HCT116 (cell line): ENCODE measurements at regions not wholly inside any gene's neighbourhood (a gene's known extent, or its start where the extent isn't known, plus 50 kb on each side); places are given as distances from the start of the nearest gene placed in this dataset.

ENCODE experiments used
- ATAC-seq: fragments of 200-7000 bp; cut with Tn5 transposase; 2 replicates; pipeline ENCODE4 v1.9.1; 2020; ENCODE audit warnings: mild to moderate bottlenecking, moderate library complexity
- BruUV-seq: library from RNA; stranded (reverse); fragments of 400-500 nt; replicated peaks from 2 replicates; lab custom pipeline; 2021; lab: Mats Ljungman, UMichigan
- CTCF ChIA-PET: fragments of 300-600 bp; sonication (Branson Sonifier 250); formaldehyde crosslinking; loops from one replicate; lab custom pipeline; 2021; ENCODE audit warnings: antibody characterized with exemption; lab: Charles Lee
- POLR2A ChIA-PET: fragments of 300-600, 350-600 bp; sonication (Branson Sonifier 250); formaldehyde crosslinking; loops from one replicate; lab custom pipeline; 2021; ENCODE audit warnings: antibody characterized with exemption; lab: Charles Lee
- RAD21 ChIA-PET, 2 experiments: fragments of 300-600 bp; sonication (Branson Sonifier 250); formaldehyde crosslinking; loops; one replicate each; lab custom pipeline; 2023; ENCODE audit warnings: low total read pairs in 2 of 2; ENCODE audit not compliant: uncharacterized antibody in 2 of 2, unreplicated experiment in 2 of 2, low non-redundant PET in 1 of 2; lab: Charles Lee
- DNase-seq: peaks from one replicate; pipeline ENCODE4 v3.0.0-alpha.2; 2010; ENCODE audit warnings: low read depth, low spot score
- H2AFZ ChIP-seq: fragments of 200-600 bp; shearing (Covaris generic), sonication (generic); 2 replicates; pipeline ENCODE4 v1.6.1; 2017; ENCODE audit warnings: low read depth, mixed run types, mixed read lengths, antibody characterized with exemption, low read length; ENCODE audit not compliant: poor library complexity, severe bottlenecking
- H3K27ac ChIP-seq: 2 replicates; pipeline ENCODE4 v1.5.1; 2012; ENCODE audit warnings: low read depth, low read length
- H3K27me3 ChIP-seq: fragments of 200-600 bp; sonication (generic); 2 replicates; pipeline ENCODE4 v1.6.1; 2016; ENCODE audit warnings: mixed run types, low read length, mixed read lengths; ENCODE audit not compliant: insufficient read depth
- H3K36me3 ChIP-seq, 2 experiments: fragments of 200-500 bp in 1 of 2; fragments of 200-600 bp in 1 of 2; sonication (Bioruptor generic) in 1 of 2; sonication (generic) in 1 of 2; 2 replicates each; pipeline versions ENCODE4 v1.5.1 to v1.6.1; 2014 to 2016; ENCODE audit warnings: low read length in 2 of 2, inconsistent platforms in 1 of 2, mixed read lengths in 1 of 2, mixed run types in 1 of 2; ENCODE audit not compliant: insufficient read depth in 2 of 2, control insufficient read depth in 1 of 2
- H3K4me1 ChIP-seq, 2 experiments: fragments of 200-600 bp in 1 of 2; sonication (generic) in 1 of 2; 2 replicates each; pipeline versions ENCODE4 v1.5.1 to v1.6.1; 2012 to 2017; ENCODE audit warnings: low read length in 2 of 2, inconsistent platforms in 1 of 2, mild to moderate bottlenecking in 1 of 2, mixed read lengths in 1 of 2, mixed run types in 1 of 2, moderate library complexity in 1 of 2; ENCODE audit not compliant: insufficient read depth in 2 of 2, control insufficient read depth in 1 of 2
- H3K4me2 ChIP-seq: fragments of 200-600 bp; sonication (generic); 2 replicates; pipeline ENCODE4 v1.6.1; 2017; ENCODE audit warnings: mixed run types, low read length, mixed read lengths
- H3K4me3 ChIP-seq, 2 experiments: fragments of 200-600 bp in 1 of 2; sonication (generic) in 1 of 2; replicated peaks in 1 of 2; 2 replicates each; pipeline ENCODE4 v1.5.1; 2011 to 2016; ENCODE audit warnings: low read length in 2 of 2, control low read depth in 1 of 2, low read depth in 1 of 2, mild to moderate bottlenecking in 1 of 2, mixed read lengths in 1 of 2, mixed run types in 1 of 2
- H3K79me2 ChIP-seq: fragments of 200-600 bp; sonication (generic); 2 replicates; pipeline ENCODE4 v1.6.1; 2017; ENCODE audit warnings: mild to moderate bottlenecking, mixed run types, low read length, moderate library complexity, mixed read lengths; ENCODE audit not compliant: insufficient read depth
- H3K9ac ChIP-seq: fragments of 200-600 bp; sonication (generic); 2 replicates; pipeline ENCODE4 v1.6.1; 2016; ENCODE audit warnings: low read length, mixed read lengths
- H3K9me2 ChIP-seq: fragments of 200-600 bp; sonication (generic), shearing (Covaris generic); 2 replicates; pipeline ENCODE4 v1.6.1; 2017; ENCODE audit warnings: mixed run types, mild to moderate bottlenecking, moderate library complexity; ENCODE audit not compliant: insufficient read depth
- H3K9me3 ChIP-seq, 2 experiments: fragments of 200-500 bp in 1 of 2; fragments of 200-600 bp in 1 of 2; sonication (Bioruptor generic) in 1 of 2; sonication (generic) in 1 of 2; 2 replicates each; pipeline ENCODE4 v1.6.1; 2014 to 2017; ENCODE audit warnings: low read length in 2 of 2, mixed read lengths in 2 of 2, inconsistent platforms in 1 of 2, low read depth in 1 of 2, mild to moderate bottlenecking in 1 of 2, mixed run types in 1 of 2, moderate library complexity in 1 of 2; ENCODE audit not compliant: control insufficient read depth in 1 of 2, insufficient read depth in 1 of 2
- H4K20me1 ChIP-seq: fragments of 200-600 bp; sonication (generic), shearing (Covaris generic); 2 replicates; pipeline ENCODE4 v1.6.1; 2017; ENCODE audit warnings: mixed run types, mild to moderate bottlenecking, moderate library complexity; ENCODE audit not compliant: insufficient read depth
- CBX3 ChIP-seq: IDR thresholded peaks from 2 replicates; pipeline ENCODE4 v1.6.1; 2012; ENCODE audit warnings: low read depth
- ELF1 ChIP-seq: IDR thresholded peaks from 2 replicates; pipeline ENCODE4 v1.6.1; 2012; ENCODE audit warnings: low read depth, borderline replicate concordance
- EZH2 ChIP-seq: fragments of 200-600 bp; sonication (generic); IDR thresholded peaks from 2 replicates; pipeline ENCODE4 v1.6.1; 2017; ENCODE audit warnings: antibody characterized with exemption, mixed run types
- EZH2phosphoT487 ChIP-seq: fragments of 200-600 bp; IDR thresholded peaks from 2 replicates; pipeline ENCODE4 v1.6.1; 2018; ENCODE audit warnings: antibody characterized with exemption, borderline replicate concordance
- ZBTB33 ChIP-seq: IDR thresholded peaks from 2 replicates; pipeline ENCODE4 v1.6.1; 2011; ENCODE audit warnings: mild to moderate bottlenecking, low read length, moderate library complexity; ENCODE audit not compliant: insufficient replicate concordance; ENCODE audit errors: extremely low read depth
- intact Hi-C: fragments of 100-400 bp; cut with micrococcal nuclease; formaldehyde crosslinking; loops from 2 replicates; pipeline ENCODE4 v1.10.0; 2022

GRCh38 chr20:1811621-1812498 is 83.3 kb upstream of the SIRPA start:
- DNase-seq = no peak
- no peak overlapping the region for H3K4me2 ChIP-seq
- no peak overlapping the region for H3K4me3 ChIP-seq
- H4K20me1 ChIP-seq = no peaks in the 10 kb centered on the region
- H3K79me2 ChIP-seq = no peaks in the 10 kb centered on the region
- no peaks in the 10 kb centered on the region for H3K36me3 ChIP-seq
- no peaks in the 10 kb centered on the region for H3K27me3 ChIP-seq
- no peak for ATAC-seq
- ChIA-PET RAD21 (no interaction called here), CTCF (interaction anchor here (1.1 kb wide), 1 partner anchor 35 kb away, joined by 4 read pairs; no protein-coding TSS in a partner anchor), POLR2A (no interaction called here)
- intact Hi-C loops = no loop called here
- no peaks in the 10 kb centered on the region for H3K9me2 ChIP-seq
- peaks cover 17 to 66% of the 10 kb centered on the region in 2 experiments; a peak in 3 of 4 replicates for H3K4me1 ChIP-seq
- no peak overlapping the region for H2AFZ ChIP-seq
- H3K9ac ChIP-seq = no peak overlapping the region
- H3K27ac ChIP-seq = no peak overlapping the region
- no peak for TF ChIP-seq EZH2phosphoT487
- no peak for TF ChIP-seq EZH2
- no peak for TF ChIP-seq ZBTB33
- TF ChIP-seq ELF1 = no peak
- TF ChIP-seq CBX3 = no peak
- BruUV-seq = no TSS peak
- H3K9me3 ChIP-seq = no peaks in the 10 kb centered on the region
